ENCODE measurements at regions not wholly inside any gene's neighbourhood (a gene's known extent, or its start where the extent isn't known, plus 50 kb on each side); places are given as distances from the start of the nearest gene placed in this dataset.

- no peak for DNase-seq (ENCODE audit: low spot score)
- in situ Hi-C loops (cut with MboI; ENCODE audit: low pct_unique_long_range_greater_than_20kb, low sequenced_read_pairs, unreplicated experiment): no loop called here
- TF ChIP-seq, protein P1, sequence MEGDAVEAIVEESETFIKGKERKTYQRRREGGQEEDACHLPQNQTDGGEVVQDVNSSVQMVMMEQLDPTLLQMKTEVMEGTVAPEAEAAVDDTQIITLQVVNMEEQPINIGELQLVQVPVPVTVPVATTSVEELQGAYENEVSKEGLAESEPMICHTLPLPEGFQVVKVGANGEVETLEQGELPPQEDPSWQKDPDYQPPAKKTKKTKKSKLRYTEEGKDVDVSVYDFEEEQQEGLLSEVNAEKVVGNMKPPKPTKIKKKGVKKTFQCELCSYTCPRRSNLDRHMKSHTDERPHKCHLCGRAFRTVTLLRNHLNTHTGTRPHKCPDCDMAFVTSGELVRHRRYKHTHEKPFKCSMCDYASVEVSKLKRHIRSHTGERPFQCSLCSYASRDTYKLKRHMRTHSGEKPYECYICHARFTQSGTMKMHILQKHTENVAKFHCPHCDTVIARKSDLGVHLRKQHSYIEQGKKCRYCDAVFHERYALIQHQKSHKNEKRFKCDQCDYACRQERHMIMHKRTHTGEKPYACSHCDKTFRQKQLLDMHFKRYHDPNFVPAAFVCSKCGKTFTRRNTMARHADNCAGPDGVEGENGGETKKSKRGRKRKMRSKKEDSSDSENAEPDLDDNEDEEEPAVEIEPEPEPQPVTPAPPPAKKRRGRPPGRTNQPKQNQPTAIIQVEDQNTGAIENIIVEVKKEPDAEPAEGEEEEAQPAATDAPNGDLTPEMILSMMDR (IDR thresholded peaks at IDR 0.05; ENCODE audit: extremely low read depth, insufficient read depth, missing control alignments): no peak
Observed at GRCh38 chr18:77818328-77818727, 568.7 kb downstream of the GALR1 start.

- in situ Hi-C loops (cut with MboI; ENCODE audit: low pct_unique_long_range_greater_than_20kb, low sequenced_read_pairs, unreplicated experiment): no loop called here
- TF ChIP-seq, protein P1 (IDR thresholded peaks at IDR 0.05; ENCODE audit: extremely low read depth, insufficient read depth, missing control alignments): no peak
- DNase-seq (ENCODE audit: low spot score): no peak
Observed at GRCh38 chr18:77820472-77820871, 570.8 kb downstream of the GALR1 start.

DNA sequence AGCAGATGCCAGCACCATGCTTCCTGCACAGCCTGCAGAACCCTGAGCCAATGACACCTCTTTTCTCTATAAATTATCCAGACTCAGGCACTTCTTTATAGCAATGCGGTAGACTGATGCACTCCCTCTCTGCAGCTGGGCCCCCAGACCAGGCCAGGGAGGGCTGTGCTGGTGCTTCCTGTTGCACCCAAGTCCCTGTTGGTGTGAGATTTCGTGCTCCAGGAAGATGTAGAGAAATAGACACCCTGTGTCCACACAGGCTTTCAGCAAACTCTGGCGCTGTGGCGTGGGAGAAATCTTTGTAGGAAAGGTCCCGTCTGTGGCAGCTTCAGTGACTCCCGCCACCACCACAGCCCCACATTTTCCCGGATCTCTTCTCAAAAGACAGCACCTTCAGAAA, 572.2 kb downstream of the GALR1 start:
- DNase-seq (ENCODE audit: low spot score): no peak
- TF ChIP-seq, protein P1 (IDR thresholded peaks at IDR 0.05; ENCODE audit: extremely low read depth, insufficient read depth, missing control alignments): no peak
- in situ Hi-C loops (cut with MboI; ENCODE audit: low pct_unique_long_range_greater_than_20kb, low sequenced_read_pairs, unreplicated experiment): no loop called here

DNA sequence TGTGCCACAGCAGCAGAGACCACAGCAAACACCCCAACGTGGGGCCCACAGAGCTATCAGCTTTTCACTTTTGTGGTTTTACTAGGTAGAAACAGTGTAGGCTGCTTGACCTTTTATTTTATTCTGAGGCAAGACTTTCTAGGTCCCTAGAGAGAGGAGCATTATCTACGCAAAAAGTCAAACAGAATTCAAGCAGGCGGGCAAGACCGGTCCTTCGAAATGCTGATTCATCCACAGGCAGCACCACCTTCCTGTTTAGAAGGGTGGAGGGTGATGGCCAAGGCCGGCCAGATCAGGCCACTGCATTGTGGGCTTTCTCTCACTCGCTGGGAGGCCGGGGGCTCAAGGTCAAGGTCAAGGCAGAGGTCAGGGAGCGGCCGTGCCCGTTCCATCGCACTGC, 573.0 kb downstream of the GALR1 start:
- no peak for DNase-seq (ENCODE audit: low spot score)
- in situ Hi-C loops (cut with MboI; ENCODE audit: low pct_unique_long_range_greater_than_20kb, low sequenced_read_pairs, unreplicated experiment): no loop called here
- TF ChIP-seq, protein P1 (IDR thresholded peaks at IDR 0.05; ENCODE audit: extremely low read depth, insufficient read depth, missing control alignments): no peak

GRCh38 chr18:77833807-77834206, 584.2 kb downstream of the GALR1 start:
- in situ Hi-C loops (cut with MboI; ENCODE audit: low pct_unique_long_range_greater_than_20kb, low sequenced_read_pairs, unreplicated experiment): no loop called here
- no peak for DNase-seq (ENCODE audit: low spot score)
- TF ChIP-seq, protein P1 (IDR thresholded peaks at IDR 0.05; ENCODE audit: extremely low read depth, insufficient read depth, missing control alignments): no peak

DNA sequence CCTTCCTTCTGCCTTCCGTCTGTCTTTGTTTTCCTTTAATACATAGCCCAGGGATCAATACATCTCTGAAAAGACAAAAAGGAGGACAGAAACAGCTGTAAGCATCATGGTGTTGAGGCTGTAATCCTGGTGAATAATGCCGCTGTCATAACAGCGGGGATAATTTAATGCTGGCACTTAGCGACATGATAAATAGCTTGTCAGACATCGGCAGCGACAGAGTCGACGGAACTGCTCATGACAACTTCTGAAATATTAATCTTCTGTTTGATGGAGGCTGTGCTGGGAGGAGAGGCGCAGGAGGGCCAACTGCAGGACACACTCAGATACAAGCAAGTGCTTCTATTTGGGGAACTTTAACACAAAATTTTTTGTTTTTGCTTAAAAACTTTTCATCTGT, 602.2 kb downstream of the GALR1 start:
- in situ Hi-C loops (cut with MboI; ENCODE audit: low pct_unique_long_range_greater_than_20kb, low sequenced_read_pairs, unreplicated experiment): no loop called here
- TF ChIP-seq, protein P1 (IDR thresholded peaks at IDR 0.05; ENCODE audit: extremely low read depth, insufficient read depth, missing control alignments): no peak
- no peak for DNase-seq (ENCODE audit: low spot score)

- DNase-seq (ENCODE audit: low spot score): no peak
- TF ChIP-seq, protein P1 (IDR thresholded peaks at IDR 0.05; ENCODE audit: extremely low read depth, insufficient read depth, missing control alignments): no peak
- in situ Hi-C loops (cut with MboI; ENCODE audit: low pct_unique_long_range_greater_than_20kb, low sequenced_read_pairs, unreplicated experiment): no loop called here
Observed at GRCh38 chr18:77853859-77854258, 604.2 kb downstream of the GALR1 start.
